ENCODE measurements at regions not wholly inside any gene's neighbourhood (a gene's known extent, or its start where the extent isn't known, plus 50 kb on each side); places are given as distances from the start of the nearest gene placed in this dataset.

DNA sequence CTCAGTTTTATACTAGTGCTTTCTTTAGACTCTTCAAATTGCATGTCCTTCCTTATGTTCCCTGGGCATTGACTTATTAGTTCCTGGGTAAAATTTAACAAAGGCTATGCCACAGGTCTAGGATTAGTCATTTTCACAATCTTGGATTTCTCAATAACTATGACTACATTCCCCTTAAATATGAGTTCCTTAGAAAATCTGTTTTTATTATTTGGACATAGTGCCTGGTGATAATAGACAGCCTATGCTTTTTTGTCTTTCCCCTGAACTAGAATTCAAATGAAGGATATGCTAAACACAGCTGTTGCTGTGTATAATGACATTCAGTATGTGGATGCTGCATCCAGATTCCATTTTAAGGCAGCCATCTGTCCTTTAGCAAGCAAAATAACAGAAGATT, 1252.8 kb upstream of the GJE1 start:
- H4K20me1 ChIP-seq (ENCODE audit: insufficient read depth): peaks cover 4% of the 10 kb centered on the region; the same call in 1 of the 2 replicates
- peaks cover 8% of the 10 kb centered on the region for H3K4me1 ChIP-seq (replicated peaks; ENCODE audit: insufficient read depth)
- no peaks in the 10 kb centered on the region for H3F3A ChIP-seq (ENCODE audit: insufficient read depth, low read depth)
- no peak overlapping the region for H3K4me2 ChIP-seq
- no peaks in the 10 kb centered on the region for H3K9me3 ChIP-seq (ENCODE audit: insufficient read depth, low read depth)
- CTCF ChIA-PET: no interaction called here
- no TSS peak for BruUV-seq (replicated peaks)
- H3K9me2 ChIP-seq (ENCODE audit: insufficient read depth): no peaks in the 10 kb centered on the region
- POLR2A ChIA-PET (ENCODE audit: unreplicated experiment): no interaction called here
- no peak overlapping the region for H3K4me3 ChIP-seq
- H3K27ac ChIP-seq: no peak overlapping the region
- no peaks in the 10 kb centered on the region for H3K36me3 ChIP-seq (ENCODE audit: low read depth)
- intact Hi-C loops (cut with micrococcal nuclease; ENCODE audit: unreplicated experiment): no loop called here
- no peaks in the 10 kb centered on the region for H3K27me3 ChIP-seq (ENCODE audit: insufficient read depth, low read depth)
- no peak for TF ChIP-seq EZH2 (IDR thresholded peaks at IDR 0.05; ENCODE audit: low read depth)
- TF ChIP-seq, protein P1, sequence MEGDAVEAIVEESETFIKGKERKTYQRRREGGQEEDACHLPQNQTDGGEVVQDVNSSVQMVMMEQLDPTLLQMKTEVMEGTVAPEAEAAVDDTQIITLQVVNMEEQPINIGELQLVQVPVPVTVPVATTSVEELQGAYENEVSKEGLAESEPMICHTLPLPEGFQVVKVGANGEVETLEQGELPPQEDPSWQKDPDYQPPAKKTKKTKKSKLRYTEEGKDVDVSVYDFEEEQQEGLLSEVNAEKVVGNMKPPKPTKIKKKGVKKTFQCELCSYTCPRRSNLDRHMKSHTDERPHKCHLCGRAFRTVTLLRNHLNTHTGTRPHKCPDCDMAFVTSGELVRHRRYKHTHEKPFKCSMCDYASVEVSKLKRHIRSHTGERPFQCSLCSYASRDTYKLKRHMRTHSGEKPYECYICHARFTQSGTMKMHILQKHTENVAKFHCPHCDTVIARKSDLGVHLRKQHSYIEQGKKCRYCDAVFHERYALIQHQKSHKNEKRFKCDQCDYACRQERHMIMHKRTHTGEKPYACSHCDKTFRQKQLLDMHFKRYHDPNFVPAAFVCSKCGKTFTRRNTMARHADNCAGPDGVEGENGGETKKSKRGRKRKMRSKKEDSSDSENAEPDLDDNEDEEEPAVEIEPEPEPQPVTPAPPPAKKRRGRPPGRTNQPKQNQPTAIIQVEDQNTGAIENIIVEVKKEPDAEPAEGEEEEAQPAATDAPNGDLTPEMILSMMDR (conservative IDR thresholded peaks at IDR 0.05): no peak
- DNase-seq: no peak
- no peak overlapping the region for H2AFZ ChIP-seq
- peaks cover 13% of the 10 kb centered on the region; the same call in 1 of the 2 replicates for H3K79me2 ChIP-seq (ENCODE audit: low read depth)

DNA sequence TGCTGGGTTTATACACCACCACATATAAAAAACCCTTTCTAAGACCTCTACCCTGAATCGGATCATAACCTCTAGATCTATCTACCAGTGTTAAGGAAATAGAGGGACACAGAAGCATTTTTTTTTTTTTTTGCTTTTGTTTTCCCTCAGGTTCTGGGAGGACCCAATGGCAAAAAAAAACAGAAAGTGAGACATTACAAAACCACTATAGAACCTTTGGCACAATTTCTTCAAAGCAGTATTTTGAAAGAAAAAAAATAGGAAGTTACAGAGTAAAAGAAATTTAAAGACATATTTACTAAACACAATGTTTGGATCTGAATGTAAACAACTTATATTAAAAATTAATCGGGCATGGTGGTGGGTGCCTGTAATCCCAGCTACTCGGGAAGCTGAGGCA, 1258.7 kb upstream of the GJE1 start:
- no peak overlapping the region for H3K4me2 ChIP-seq
- H3K27ac ChIP-seq: no peak overlapping the region
- H3K4me1 ChIP-seq (replicated peaks; ENCODE audit: insufficient read depth): no peaks in the 10 kb centered on the region
- intact Hi-C loops (cut with micrococcal nuclease; ENCODE audit: unreplicated experiment): no loop called here
- H3K79me2 ChIP-seq (ENCODE audit: low read depth): peaks cover 15% of the 10 kb centered on the region
- TF ChIP-seq, protein P1 (conservative IDR thresholded peaks at IDR 0.05): no peak
- TF ChIP-seq EZH2 (IDR thresholded peaks at IDR 0.05; ENCODE audit: low read depth): no peak
- POLR2A ChIA-PET (ENCODE audit: unreplicated experiment): no interaction called here
- H3F3A ChIP-seq (ENCODE audit: insufficient read depth, low read depth): no peaks in the 10 kb centered on the region
- H3K9me2 ChIP-seq (ENCODE audit: insufficient read depth): no peaks in the 10 kb centered on the region
- CTCF ChIA-PET: no interaction called here
- H3K9me3 ChIP-seq (ENCODE audit: insufficient read depth, low read depth): no peaks in the 10 kb centered on the region; the same call in 1 of the 2 replicates
- H4K20me1 ChIP-seq (ENCODE audit: insufficient read depth): no peaks in the 10 kb centered on the region
- no peak overlapping the region for H2AFZ ChIP-seq
- no peak for DNase-seq
- BruUV-seq (replicated peaks): no TSS peak
- no peaks in the 10 kb centered on the region for H3K36me3 ChIP-seq (ENCODE audit: low read depth)
- no peak overlapping the region for H3K4me3 ChIP-seq
- H3K27me3 ChIP-seq (ENCODE audit: insufficient read depth, low read depth): no peaks in the 10 kb centered on the region

DNA sequence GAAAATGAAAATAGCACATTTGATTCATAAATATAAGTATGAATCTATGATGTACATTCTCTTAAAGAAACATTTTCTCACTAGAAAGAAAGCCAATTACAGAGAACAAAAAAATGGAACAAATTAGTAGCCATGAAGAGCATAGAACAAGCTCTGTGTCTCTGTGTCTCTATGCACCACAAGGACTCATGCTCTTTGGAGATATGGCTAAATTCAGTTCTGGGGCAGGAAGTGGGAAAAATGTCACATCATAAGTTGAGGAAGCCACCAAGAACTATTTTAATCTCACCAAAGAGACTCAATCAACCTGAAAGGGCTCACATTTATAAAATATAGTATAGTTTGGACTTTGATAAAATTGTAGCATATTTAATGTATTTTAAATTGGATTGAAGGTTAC, 1259.8 kb upstream of the GJE1 start:
- H3K4me3 ChIP-seq: no peak overlapping the region
- no peaks in the 10 kb centered on the region for H3K4me1 ChIP-seq (replicated peaks; ENCODE audit: insufficient read depth)

More for the DNA sequence above, 1259.8 kb upstream of the GJE1 start:
- no peak for DNase-seq
- no peak overlapping the region for H3K4me2 ChIP-seq
- H2AFZ ChIP-seq: no peak overlapping the region
- intact Hi-C loops (cut with micrococcal nuclease; ENCODE audit: unreplicated experiment): no loop called here
- no peaks in the 10 kb centered on the region for H3K9me2 ChIP-seq (ENCODE audit: insufficient read depth)
- POLR2A ChIA-PET (ENCODE audit: unreplicated experiment): no interaction called here
- no peaks in the 10 kb centered on the region for H4K20me1 ChIP-seq (ENCODE audit: insufficient read depth)
- TF ChIP-seq EZH2 (IDR thresholded peaks at IDR 0.05; ENCODE audit: low read depth): no peak
- TF ChIP-seq, protein P1 (conservative IDR thresholded peaks at IDR 0.05): no peak
- H3K79me2 ChIP-seq (ENCODE audit: low read depth): peaks cover 24% of the 10 kb centered on the region
- H3K9me3 ChIP-seq (ENCODE audit: insufficient read depth, low read depth): no peaks in the 10 kb centered on the region; the same call in 1 of the 2 replicates
- no TSS peak for BruUV-seq (replicated peaks)
- CTCF ChIA-PET: no interaction called here
- no peaks in the 10 kb centered on the region for H3F3A ChIP-seq (ENCODE audit: insufficient read depth, low read depth)
- no peak overlapping the region for H3K27ac ChIP-seq
- no peaks in the 10 kb centered on the region for H3K36me3 ChIP-seq (ENCODE audit: low read depth)
- no peaks in the 10 kb centered on the region for H3K27me3 ChIP-seq (ENCODE audit: insufficient read depth, low read depth)

Measured in PC-9 (cell line).